Osteocyte (in vitro differentiated cells): ENCODE measurements at regions not wholly inside any gene's neighbourhood (a gene's known extent, or its start where the extent isn't known, plus 50 kb on each side); places are given as distances from the start of the nearest gene placed in this dataset.

ENCODE experiments used
- DNase-seq: peaks from one replicate; pipeline ENCODE4 v3.0.0; 2021; ENCODE audit warnings: mixed read lengths; ENCODE audit not compliant: unreplicated experiment; ENCODE audit errors: extremely low spot score
- H3K27ac Mint-ChIP-seq: one replicate; pipeline ENCODE4 v1.8.0; 2021; ENCODE audit warnings: mild to moderate bottlenecking, mixed read lengths; ENCODE audit not compliant: unreplicated experiment
- H3K27me3 Mint-ChIP-seq: one replicate; pipeline ENCODE4 v1.8.0; 2021; ENCODE audit warnings: mixed read lengths; ENCODE audit not compliant: unreplicated experiment
- H3K36me3 Mint-ChIP-seq: one replicate; pipeline ENCODE4 v1.8.0; 2021; ENCODE audit warnings: mixed read lengths; ENCODE audit not compliant: unreplicated experiment
- H3K4me1 Mint-ChIP-seq: one replicate; pipeline ENCODE4 v1.8.0; 2021; ENCODE audit warnings: mixed read lengths; ENCODE audit not compliant: unreplicated experiment
- H3K4me3 Mint-ChIP-seq: one replicate; pipeline ENCODE4 v1.8.0; 2021; ENCODE audit warnings: mild to moderate bottlenecking, moderate library complexity, mixed read lengths; ENCODE audit not compliant: unreplicated experiment
- H3K9me3 Mint-ChIP-seq: one replicate; pipeline ENCODE4 v1.8.0; 2021; ENCODE audit warnings: mixed read lengths; ENCODE audit not compliant: unreplicated experiment
- TF ChIP-seq, protein P1 (sequence below): fragments of 200-600 bp; sonication (generic); IDR thresholded peaks from 2 replicates; pipeline ENCODE4 v1.5.0; 2021; ENCODE audit warnings: antibody characterized with exemption, mild to moderate bottlenecking, moderate library complexity

DNA sequence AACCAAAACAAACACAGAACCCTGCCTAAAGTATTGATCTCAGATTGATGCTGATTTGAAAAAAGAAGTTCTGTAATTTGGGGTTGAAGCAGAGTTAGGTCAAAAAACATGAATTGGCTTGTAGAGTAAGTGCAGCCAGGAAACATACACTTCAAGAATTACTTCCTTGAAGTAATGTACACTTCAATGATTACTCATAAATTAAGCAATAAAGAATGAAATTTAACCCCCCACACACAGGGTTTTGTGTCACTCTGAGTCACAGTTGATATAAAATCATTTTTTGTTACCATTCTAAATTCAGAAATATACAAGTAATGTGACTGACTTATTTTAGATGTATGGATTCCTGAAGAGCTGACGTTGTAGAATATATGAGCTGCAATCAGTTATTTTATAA lies 622.2 kb downstream of the POM121L12 start:
- DNase-seq, result no peak
- no peaks in the 10 kb centered on the region for H3K27me3 Mint-ChIP-seq
- H3K9me3 Mint-ChIP-seq, result peaks cover 6% of the 10 kb centered on the region
- H3K27ac Mint-ChIP-seq, result no peak overlapping the region
- H3K36me3 Mint-ChIP-seq, result no peaks in the 10 kb centered on the region
- no peaks in the 10 kb centered on the region for H3K4me1 Mint-ChIP-seq
- H3K4me3 Mint-ChIP-seq, result no peak overlapping the region
- TF ChIP-seq, protein P1, sequence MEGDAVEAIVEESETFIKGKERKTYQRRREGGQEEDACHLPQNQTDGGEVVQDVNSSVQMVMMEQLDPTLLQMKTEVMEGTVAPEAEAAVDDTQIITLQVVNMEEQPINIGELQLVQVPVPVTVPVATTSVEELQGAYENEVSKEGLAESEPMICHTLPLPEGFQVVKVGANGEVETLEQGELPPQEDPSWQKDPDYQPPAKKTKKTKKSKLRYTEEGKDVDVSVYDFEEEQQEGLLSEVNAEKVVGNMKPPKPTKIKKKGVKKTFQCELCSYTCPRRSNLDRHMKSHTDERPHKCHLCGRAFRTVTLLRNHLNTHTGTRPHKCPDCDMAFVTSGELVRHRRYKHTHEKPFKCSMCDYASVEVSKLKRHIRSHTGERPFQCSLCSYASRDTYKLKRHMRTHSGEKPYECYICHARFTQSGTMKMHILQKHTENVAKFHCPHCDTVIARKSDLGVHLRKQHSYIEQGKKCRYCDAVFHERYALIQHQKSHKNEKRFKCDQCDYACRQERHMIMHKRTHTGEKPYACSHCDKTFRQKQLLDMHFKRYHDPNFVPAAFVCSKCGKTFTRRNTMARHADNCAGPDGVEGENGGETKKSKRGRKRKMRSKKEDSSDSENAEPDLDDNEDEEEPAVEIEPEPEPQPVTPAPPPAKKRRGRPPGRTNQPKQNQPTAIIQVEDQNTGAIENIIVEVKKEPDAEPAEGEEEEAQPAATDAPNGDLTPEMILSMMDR, result no peak

DNA sequence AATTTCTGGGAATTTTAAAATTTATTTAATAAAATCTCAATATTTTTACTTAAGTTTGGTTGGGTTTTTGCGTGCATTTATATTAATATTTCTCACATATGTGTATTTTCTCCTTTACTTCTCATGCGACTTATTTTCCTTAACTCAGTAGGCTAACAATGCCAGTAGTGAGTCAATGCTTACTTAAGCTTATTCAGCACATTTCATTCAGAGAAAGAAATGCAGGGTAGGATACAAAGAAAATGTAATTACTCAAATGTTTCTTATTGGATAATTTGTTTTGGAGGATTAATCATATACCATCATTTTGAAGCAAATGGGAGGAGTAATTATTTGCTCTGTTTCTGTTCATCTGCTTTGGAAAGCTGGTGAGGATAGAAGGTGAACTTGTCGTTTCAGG lies 623.5 kb downstream of the POM121L12 start:
- TF ChIP-seq, protein P1, result no peak
- no peak overlapping the region for H3K27ac Mint-ChIP-seq
- H3K36me3 Mint-ChIP-seq, result no peaks in the 10 kb centered on the region
- H3K9me3 Mint-ChIP-seq, result no peaks in the 10 kb centered on the region
- H3K4me1 Mint-ChIP-seq, result no peaks in the 10 kb centered on the region
- no peak overlapping the region for H3K4me3 Mint-ChIP-seq
- H3K27me3 Mint-ChIP-seq, result no peaks in the 10 kb centered on the region
- DNase-seq, result no peak

DNA sequence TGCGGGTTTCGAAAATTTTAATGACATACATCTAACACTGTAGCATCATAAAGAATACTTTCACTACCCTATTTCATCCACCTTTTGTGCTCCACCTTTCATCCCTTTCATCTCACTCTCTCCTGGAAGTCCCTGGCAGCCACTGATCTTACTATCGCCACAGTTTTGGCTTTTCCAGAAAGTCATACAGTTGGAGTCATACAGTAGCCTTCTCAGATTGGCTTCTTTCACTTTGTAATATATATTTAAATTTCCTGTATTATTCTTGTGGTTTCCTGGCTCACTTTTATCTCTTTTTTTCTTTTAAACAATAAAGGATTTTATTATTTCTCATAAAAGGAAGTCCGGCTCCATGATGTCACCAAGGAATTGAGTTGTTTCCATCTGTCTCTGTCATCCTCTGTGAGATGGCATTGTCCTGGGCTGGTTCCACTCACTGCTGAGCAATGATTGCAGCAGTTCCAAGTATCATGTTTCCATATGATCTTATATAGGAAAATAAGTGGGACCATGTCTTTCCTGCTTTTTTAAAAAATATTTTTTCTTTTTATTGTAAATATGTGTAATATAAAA lies 626.3 kb downstream of the POM121L12 start:
- Mint-ChIP-seq H3K27me3 (no peaks in the 10 kb centered on the region), H3K9me3 (peaks cover 8% of the 10 kb centered on the region), H3K4me1 (no peaks in the 10 kb centered on the region), H3K4me3 (no peak overlapping the region), H3K36me3 (no peaks in the 10 kb centered on the region), H3K27ac (no peak overlapping the region)
- no peak for DNase-seq
- TF ChIP-seq, protein P1, result no peak

DNA sequence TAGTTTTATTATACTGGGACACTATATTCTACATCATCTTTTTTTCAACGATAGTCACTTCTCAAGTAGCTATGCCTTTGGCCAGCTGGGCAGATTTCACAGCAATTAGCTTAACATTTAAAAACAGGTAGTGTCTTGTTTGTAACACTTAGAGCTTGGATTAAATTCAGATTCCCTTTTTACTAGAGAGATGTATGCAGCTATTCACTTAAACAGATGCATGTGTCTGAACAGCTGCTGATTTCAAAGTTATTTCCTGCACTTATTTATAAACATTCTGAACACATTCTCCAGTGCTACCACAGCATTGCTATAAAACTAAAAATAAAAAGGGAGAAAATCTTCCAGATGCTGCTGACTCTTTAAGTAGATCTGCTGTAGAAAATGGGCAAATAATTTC lies 637.2 kb downstream of the POM121L12 start:
- TF ChIP-seq, protein P1, result no peak
- DNase-seq, result no peak
- Mint-ChIP-seq H3K4me1 (no peaks in the 10 kb centered on the region), H3K36me3 (no peaks in the 10 kb centered on the region), H3K9me3 (peaks cover 11% of the 10 kb centered on the region), H3K27me3 (no peaks in the 10 kb centered on the region), H3K27ac (no peak overlapping the region), H3K4me3 (no peak overlapping the region)

DNA sequence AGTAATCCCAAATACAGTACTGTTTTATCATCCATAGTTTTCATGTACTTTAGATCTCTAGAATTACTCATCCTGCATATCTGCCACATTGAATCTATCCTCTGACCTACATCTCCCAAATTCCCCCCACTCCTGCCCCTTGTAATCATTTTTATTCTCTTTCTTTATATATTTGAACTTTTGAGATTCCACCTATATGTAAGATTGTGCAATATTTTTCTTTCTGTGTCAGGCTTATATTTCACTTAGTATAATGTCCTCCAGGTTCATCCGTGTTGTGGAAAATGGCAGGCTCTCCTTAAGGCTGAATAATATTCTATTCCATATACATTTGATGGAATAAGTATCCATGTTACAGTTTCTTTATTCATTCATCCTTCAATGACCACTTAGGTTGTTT lies 640.4 kb downstream of the POM121L12 start:
- no peak overlapping the region for H3K4me3 Mint-ChIP-seq
- H3K9me3 Mint-ChIP-seq, result peaks cover 29% of the 10 kb centered on the region
- no peaks in the 10 kb centered on the region for H3K27me3 Mint-ChIP-seq
- no peak overlapping the region for H3K27ac Mint-ChIP-seq
- no peaks in the 10 kb centered on the region for H3K4me1 Mint-ChIP-seq
- no peak for DNase-seq
- TF ChIP-seq, protein P1, result no peak
- no peaks in the 10 kb centered on the region for H3K36me3 Mint-ChIP-seq
